ENCODE measurements at regions not wholly inside any gene's neighbourhood (a gene's known extent, or its start where the extent isn't known, plus 50 kb on each side); places are given as distances from the start of the nearest gene placed in this dataset.

DNA sequence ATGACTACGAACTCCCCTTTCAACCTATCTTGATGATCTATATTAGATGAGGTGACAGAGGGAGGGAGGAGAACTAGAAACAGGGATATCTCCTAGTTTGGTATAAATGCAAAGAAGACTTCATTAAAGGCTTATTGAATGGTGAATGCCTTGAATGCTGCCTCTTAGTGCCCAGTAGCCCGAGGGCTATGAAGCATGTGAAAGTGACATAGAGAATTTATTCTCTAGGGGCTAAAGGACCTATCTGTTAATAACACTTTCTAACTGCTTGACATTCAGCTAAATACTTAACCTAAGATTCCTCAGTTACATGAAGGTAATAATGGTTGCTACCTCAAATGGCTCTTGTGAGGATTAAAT lies 764.1 kb downstream of the LTN1 start:
- DNase-seq (ENCODE audit: low read depth in 4 of 4, low spot score in 3 of 4) = no peak

GRCh38 chr21:28227881-28228635 lies 764.6 kb downstream of the LTN1 start:
- DNase-seq (ENCODE audit: low read depth in 4 of 4, low spot score in 3 of 4) = no peak

- DNase-seq (ENCODE audit: low read depth in 4 of 4, low spot score in 3 of 4) = no peak
These were observed 766.1 kb downstream of the LTN1 start for GRCh38 chr21:28226563-28226962.

DNA sequence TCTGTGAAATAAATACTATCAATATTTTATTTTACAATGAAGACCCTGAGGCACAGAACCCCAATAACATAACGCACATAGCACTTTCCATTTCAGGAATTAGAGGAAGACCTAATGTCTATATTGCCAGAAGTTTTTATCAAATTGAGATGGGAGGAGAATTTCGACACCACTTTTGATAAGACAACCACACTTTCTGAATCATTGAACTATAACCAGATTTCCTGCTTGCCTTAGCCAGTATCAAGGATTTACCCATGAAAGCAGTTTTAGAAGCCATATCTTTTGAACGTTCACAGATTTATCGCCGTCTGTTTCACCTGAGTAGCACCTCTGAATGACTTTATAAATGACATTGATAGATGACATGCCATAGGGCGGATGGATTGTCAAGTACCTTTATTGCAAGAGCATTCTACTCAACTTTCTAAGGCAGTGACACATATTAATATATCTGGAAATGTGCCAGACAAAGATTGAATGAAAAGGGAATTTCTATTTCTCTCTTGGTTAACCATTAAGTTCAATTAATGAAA lies 768.4 kb downstream of the LTN1 start:
- DNase-seq (ENCODE audit: low read depth in 4 of 4, low spot score in 3 of 4) = no peak

- DNase-seq (ENCODE audit: low read depth in 4 of 4, low spot score in 3 of 4) = no peak
These were observed 770.7 kb downstream of the LTN1 start for GRCh38 chr21:28221984-28222383.

- no peak for DNase-seq (ENCODE audit: low read depth in 4 of 4, low spot score in 3 of 4)
These were observed 772.0 kb downstream of the LTN1 start for GRCh38 chr21:28220680-28221079.

DNA sequence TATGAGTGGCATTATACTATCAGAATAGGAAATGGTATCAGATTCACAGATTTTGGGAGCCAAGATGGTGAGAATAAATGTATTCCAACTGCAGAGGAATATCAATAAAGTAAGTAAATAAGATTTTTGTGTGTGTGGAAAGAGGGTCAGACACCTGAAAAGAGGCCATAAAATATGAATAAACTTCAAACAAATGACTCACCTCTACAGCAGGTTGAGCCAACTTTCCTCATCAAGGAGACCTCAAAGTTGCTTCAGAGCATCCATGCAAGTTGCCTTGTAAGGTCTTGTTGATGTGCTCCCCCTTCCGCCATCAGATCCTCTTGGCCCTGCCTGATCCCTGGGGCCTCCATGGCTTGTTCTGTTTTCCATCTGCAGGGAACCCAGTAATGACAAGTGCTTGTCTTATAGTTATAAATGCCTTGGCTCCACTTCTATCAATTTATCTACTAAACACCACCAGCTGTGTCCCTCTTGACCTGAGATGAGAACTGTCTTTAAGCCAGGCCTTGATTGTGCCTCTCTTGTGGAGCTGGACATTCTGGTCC lies 775.6 kb downstream of the LTN1 start:
- DNase-seq (ENCODE audit: low read depth in 4 of 4, low spot score in 3 of 4) = no peak

DNA sequence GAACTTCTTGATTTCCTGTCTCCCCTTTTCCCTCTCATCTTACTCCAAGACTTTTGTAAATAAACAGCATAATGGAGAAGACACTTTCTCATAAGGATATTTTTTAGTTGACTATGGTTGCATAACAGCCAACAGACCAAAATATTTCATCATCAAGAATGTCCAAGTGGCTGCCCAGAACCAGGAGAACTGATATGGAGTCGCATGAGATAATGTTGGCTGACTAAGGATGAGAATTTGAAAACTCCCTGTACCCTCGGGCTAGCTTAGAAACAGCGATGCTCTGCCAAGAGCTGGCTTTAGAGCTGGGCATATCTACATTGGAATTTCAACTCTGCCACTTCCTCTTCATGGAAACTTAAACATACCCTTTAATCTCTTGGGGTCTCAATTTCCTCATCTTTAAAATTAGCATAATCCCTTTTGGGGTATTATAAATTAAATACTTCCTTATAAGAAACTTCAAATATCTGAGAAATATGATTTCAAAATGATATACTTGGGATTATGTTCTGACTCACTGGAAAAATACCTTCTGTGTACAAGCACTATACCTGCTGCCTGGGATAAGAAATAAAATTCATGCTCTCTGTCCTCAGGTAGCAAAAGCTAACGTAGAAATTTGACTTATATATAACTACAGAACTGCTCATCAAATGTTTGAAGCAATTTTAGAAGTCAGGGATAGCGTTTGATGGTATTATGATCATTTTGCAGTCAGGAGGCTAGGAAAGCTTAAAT lies 777.3 kb downstream of the LTN1 start:
- DNase-seq (ENCODE audit: low read depth in 4 of 4, low spot score in 3 of 4) = no peak

GRCh38 chr21:28214786-28215185 lies 777.9 kb downstream of the LTN1 start:
- DNase-seq (ENCODE audit: low read depth in 4 of 4, low spot score in 3 of 4) = no peak

DNA sequence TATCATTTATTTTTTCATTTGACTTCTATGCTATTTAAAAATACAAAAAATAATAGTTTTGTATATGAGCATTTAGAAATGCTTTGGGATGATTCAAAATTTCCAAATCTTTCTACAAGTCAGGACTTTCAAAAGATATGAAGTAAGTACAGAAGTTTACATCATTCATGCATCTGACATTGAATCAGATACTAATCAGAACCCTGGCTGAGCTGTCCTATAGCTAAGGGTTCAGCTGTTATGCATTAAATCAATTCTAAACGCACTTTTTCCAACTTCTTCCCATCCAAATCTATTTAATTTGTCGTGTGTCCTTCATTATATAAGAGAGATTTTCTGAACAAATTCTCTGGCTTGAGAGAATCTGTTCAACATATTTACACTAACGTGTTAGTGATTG lies 779.4 kb downstream of the LTN1 start:
- DNase-seq (ENCODE audit: low read depth in 4 of 4, low spot score in 3 of 4) = no peak

DNA sequence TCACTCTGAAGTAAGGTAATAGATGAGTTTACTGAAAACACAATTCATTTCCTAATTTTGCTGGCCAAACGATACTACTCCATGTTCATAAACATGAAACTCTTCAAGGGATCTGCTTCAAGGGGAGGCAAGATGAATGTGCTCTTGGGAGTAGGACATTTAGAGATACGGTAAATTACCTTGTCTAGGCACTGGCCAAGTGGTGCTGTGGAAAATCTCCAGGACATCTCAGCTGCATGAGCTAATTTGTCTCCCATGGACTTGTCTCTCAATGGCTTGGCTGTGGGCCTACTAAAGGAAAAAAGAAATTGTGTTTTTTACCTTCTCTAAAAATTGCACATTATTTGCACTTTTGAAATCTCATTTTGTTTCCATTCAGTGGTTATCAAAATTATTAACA lies 780.6 kb downstream of the LTN1 start:
- no peak for DNase-seq (ENCODE audit: low read depth in 4 of 4, low spot score in 3 of 4)

- DNase-seq (ENCODE audit: low read depth in 4 of 4, low spot score in 3 of 4) = no peak
These were observed 785.1 kb downstream of the LTN1 start for GRCh38 chr21:28207436-28208173.

DNA sequence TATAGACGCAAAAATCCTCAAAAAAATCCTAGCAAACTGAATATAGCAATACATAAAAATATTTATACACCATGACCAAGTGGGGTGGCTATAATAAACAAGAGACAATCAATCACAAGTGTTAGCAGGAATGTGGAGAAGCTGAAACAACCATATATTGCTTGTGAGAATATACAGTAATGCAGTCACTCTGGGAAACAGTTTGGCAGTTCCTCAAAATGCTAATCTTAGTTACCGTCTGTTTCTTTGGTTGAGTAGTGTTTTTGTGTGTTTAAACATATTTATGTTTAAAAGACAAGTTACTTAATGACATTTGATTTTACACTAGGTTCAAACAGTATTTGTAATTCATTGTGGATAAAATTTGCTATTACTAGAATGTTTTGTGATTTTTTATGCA lies 792.0 kb downstream of the LTN1 start:
- no peak for DNase-seq (ENCODE audit: low read depth in 4 of 4, low spot score in 3 of 4)

DNA sequence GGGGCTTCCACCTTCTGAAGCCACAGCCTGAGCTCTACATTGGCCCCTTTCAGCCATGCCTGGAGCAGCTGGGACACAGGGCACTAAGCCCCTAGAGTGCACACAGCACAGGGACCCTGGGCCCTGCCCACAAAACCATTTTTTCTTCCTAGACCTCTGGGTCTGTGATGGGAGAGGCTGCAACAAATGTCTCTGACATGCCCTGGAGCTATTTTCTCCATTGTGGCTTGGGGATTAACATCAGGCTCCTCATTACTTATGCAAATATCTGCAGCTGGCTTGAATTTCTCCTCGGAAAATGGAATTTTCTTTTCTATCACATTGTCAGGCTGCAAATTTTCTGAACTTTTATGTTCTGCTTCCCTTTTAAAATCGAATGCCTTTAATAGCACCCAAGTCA lies 795.7 kb downstream of the LTN1 start:
- no peak for DNase-seq (ENCODE audit: low read depth in 4 of 4, low spot score in 3 of 4)

GRCh38 chr21:28193189-28193588 lies 799.5 kb downstream of the LTN1 start:
- no peak for DNase-seq (ENCODE audit: low read depth in 4 of 4, low spot score in 3 of 4)

DNA sequence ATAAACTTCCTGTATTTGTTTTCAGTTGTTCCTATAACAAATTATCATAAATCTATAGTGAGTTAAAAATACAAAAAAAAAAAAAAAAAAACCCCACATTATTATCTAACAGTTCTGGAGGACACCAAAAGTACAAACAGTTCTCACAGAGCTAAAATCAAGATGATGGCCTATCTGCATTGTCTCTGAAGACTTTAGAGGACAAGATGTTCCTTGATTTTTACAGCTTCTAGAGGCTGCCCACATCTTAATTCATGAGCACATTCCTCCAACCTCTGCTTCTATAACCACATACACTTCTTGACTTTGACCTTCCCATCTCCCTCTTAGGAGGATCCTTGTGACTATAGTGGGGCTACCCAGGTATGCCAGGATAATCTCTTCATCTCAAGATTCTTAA lies 806.1 kb downstream of the LTN1 start:
- no peak for DNase-seq (ENCODE audit: low read depth in 4 of 4, low spot score in 3 of 4)

- no peak for DNase-seq (ENCODE audit: low read depth in 4 of 4, low spot score in 3 of 4)
These were observed 810.9 kb downstream of the LTN1 start for GRCh38 chr21:28181730-28182129.

DNA sequence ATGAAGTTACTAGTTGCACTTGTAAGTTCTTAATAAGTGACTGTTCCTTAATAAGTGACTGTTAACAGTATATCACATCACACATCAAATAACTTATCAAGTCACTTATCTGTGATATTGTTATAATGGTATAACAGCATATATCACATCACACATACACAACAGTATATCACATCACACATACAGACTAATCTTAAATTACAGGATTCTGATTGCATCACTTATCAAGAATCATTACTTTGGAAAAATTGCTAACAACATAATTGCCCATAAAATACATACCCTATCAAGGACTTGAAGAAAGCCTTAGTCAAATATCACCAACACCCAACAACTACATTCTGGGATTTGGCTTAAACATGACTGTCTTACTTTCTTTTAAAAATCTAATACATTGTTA lies 813.5 kb downstream of the LTN1 start:
- DNase-seq (ENCODE audit: low read depth in 4 of 4, low spot score in 3 of 4) = no peak

GRCh38 chr21:28177124-28177523 lies 815.6 kb downstream of the LTN1 start:
- no peak for DNase-seq (ENCODE audit: low read depth in 4 of 4, low spot score in 3 of 4)

GRCh38 chr21:28174701-28175100 lies 818.0 kb downstream of the LTN1 start:
- DNase-seq (ENCODE audit: low read depth in 4 of 4, low spot score in 3 of 4) = no peak

DNA sequence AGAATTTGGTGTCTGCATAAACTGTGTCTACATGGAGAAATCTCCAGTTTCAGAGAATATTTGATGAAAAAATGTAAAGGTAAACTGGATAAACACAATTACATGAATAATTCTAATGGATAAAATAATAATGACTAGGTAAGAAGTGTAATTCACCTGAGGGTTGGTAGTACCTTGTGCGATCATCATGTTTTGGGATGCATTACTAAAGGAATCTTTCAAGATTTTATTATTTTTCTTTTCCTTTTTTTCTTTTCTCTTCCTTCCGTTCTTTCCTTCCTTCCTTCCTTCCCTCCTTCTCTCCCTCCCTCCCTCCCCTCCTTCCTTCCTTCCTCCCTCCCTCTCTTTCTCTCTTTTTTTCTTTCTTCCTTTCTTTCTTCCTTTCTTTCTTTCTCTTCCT lies 818.7 kb downstream of the LTN1 start:
- no peak for DNase-seq (ENCODE audit: low read depth in 4 of 4, low spot score in 3 of 4)
